H1 (cell line): ENCODE measurements at regions not wholly inside any gene's neighbourhood (a gene's known extent, or its start where the extent isn't known, plus 50 kb on each side); places are given as distances from the start of the nearest gene placed in this dataset.

Source experiments
- CTCF ChIA-PET: fragments of 300-600 bp; sonication (Branson Sonifier 250); formaldehyde crosslinking; loops from one replicate; lab custom pipeline; 2021; ENCODE audit not compliant: partially characterized antibody; lab: Charles Lee
- POLR2A ChIA-PET: fragments of 300-600 bp; sonication (Branson Sonifier 250); formaldehyde crosslinking; loops from one replicate; lab custom pipeline; 2021; ENCODE audit warnings: inconsistent platforms; ENCODE audit not compliant: partially characterized antibody; lab: Charles Lee
- DNase-seq, 2 experiments: peaks; one replicate each; pipeline versions ENCODE4 v3.0.0 to v3.0.0-alpha.2; 2010 to 2022; ENCODE audit warnings: low spot score in 2 of 2, low read depth in 1 of 2, mixed read lengths in 1 of 2
- FAIRE-seq: peaks from 2 replicates; lab custom pipeline; 2011; peaks lifted over from hg19 to GRCh38; lab: Jason Lieb, UNC
- H2AFZ ChIP-seq: 2 replicates; pipeline ENCODE4 v1.8.1; 2012; ENCODE audit warnings: low read length, inconsistent platforms
- H2AK5ac ChIP-seq: 2 replicates; pipeline ENCODE4 v1.6.1; 2013; ENCODE audit warnings: low read depth, low read length
- H2BK120ac ChIP-seq: replicated peaks from 2 replicates; pipeline ENCODE3; 2013; ENCODE audit warnings: low read depth, low read length, inconsistent platforms
- H2BK12ac ChIP-seq: 2 replicates; pipeline ENCODE4 v1.6.1; 2013; ENCODE audit warnings: low read depth, low read length
- H2BK15ac ChIP-seq: 2 replicates; pipeline ENCODE4 v1.6.1; 2013; ENCODE audit warnings: low read length
- H2BK20ac ChIP-seq: 2 replicates; pipeline ENCODE4 v1.6.1; 2013; ENCODE audit warnings: low read length
- H2BK5ac ChIP-seq: 2 replicates; pipeline ENCODE4 v1.6.1; 2013; ENCODE audit warnings: low read depth, low read length
- H3K14ac ChIP-seq: 2 replicates; pipeline ENCODE4 v1.6.1; 2013; ENCODE audit warnings: inconsistent platforms; ENCODE audit not compliant: insufficient read length
- H3K18ac ChIP-seq: 2 replicates; pipeline ENCODE4 v1.6.1; 2013; ENCODE audit warnings: low read length; ENCODE audit errors: extremely low read depth
- H3K23ac ChIP-seq: 2 replicates; pipeline ENCODE4 v1.6.1; 2013; ENCODE audit warnings: inconsistent platforms; ENCODE audit not compliant: insufficient read length
- H3K23me2 ChIP-seq: 2 replicates; pipeline ENCODE4 v1.6.1; 2013; ENCODE audit warnings: low read depth, low read length
- H3K27ac ChIP-seq: 2 replicates; pipeline ENCODE4 v1.6.1; 2011; ENCODE audit warnings: low read depth, low read length, inconsistent platforms
- H3K27me3 ChIP-seq, 4 experiments: replicated peaks in 1 of 4; 1 replicate in 1 of 4; 2 replicates in 3 of 4; pipeline versions ENCODE4 v1.6.1 to v1.8.1; 2011 to 2013; ENCODE audit warnings: low read length in 3 of 4, mild to moderate bottlenecking in 3 of 4, inconsistent platforms in 2 of 4, mixed read lengths in 2 of 4, moderate library complexity in 1 of 4; ENCODE audit not compliant: control insufficient read depth in 3 of 4, insufficient read depth in 3 of 4; ENCODE audit errors: extremely low read depth in 1 of 4
- H3K36me3 ChIP-seq, 4 experiments: 2 replicates each; pipeline versions ENCODE4 v1.6.1 to v1.8.1; 2011 to 2013; ENCODE audit warnings: mild to moderate bottlenecking in 4 of 4, low read length in 3 of 4, moderate library complexity in 2 of 4, control low read depth in 1 of 4, inconsistent platforms in 1 of 4; ENCODE audit not compliant: insufficient read depth in 4 of 4, control insufficient read depth in 2 of 4
- H3K4ac ChIP-seq: replicated peaks from 2 replicates; pipeline ENCODE3; 2013; ENCODE audit warnings: low read length, low read depth, mixed read lengths, inconsistent platforms; ENCODE audit not compliant: insufficient read length
- H3K4me1 ChIP-seq, 4 experiments: replicated peaks in 1 of 4; 1 replicate in 1 of 4; 2 replicates in 3 of 4; pipeline versions ENCODE4 v1.6.1 to v1.8.1; 2011 to 2013; ENCODE audit warnings: low read length in 3 of 4, inconsistent platforms in 2 of 4, mixed read lengths in 1 of 4; ENCODE audit not compliant: insufficient read depth in 4 of 4, control insufficient read depth in 3 of 4
- H3K4me2 ChIP-seq, 2 experiments: 2 replicates each; pipeline versions ENCODE4 v1.6.1 to v1.8.1; 2011 to 2013; ENCODE audit warnings: low read depth in 2 of 2, low read length in 2 of 2, control low read depth in 1 of 2, inconsistent platforms in 1 of 2, mild to moderate bottlenecking in 1 of 2; ENCODE audit not compliant: insufficient read depth in 1 of 2
- H3K4me3 ChIP-seq, 4 experiments: fragments of 200-600, 300-600 bp in 1 of 4; sonication (generic), shearing (Covaris generic), sonication (Bioruptor Twin) in 1 of 4; 2 replicates each; pipeline versions ENCODE4 v1.5.1 to v1.8.1; 2011 to 2016; ENCODE audit warnings: low read length in 4 of 4, low read depth in 3 of 4, control low read depth in 2 of 4, inconsistent platforms in 2 of 4, mild to moderate bottlenecking in 2 of 4, mixed read lengths in 1 of 4, moderate library complexity in 1 of 4; ENCODE audit not compliant: insufficient read depth in 2 of 4; ENCODE audit errors: extremely low read depth in 1 of 4
- H3K56ac ChIP-seq: replicated peaks from 2 replicates; pipeline ENCODE3; 2013; ENCODE audit warnings: low read depth, mild to moderate bottlenecking, mixed read lengths, low read length, inconsistent platforms; ENCODE audit not compliant: insufficient read length
- H3K79me1 ChIP-seq: 2 replicates; pipeline ENCODE4 v1.6.1; 2013; ENCODE audit warnings: low read depth, low read length, control low read depth
- H3K79me2 ChIP-seq, 2 experiments: 2 replicates each; pipeline versions ENCODE4 v1.6.1 to v1.8.1; 2012 to 2013; ENCODE audit warnings: low read length in 2 of 2, mild to moderate bottlenecking in 2 of 2, inconsistent platforms in 1 of 2; ENCODE audit not compliant: insufficient read depth in 2 of 2, control insufficient read depth in 1 of 2
- H3K9ac ChIP-seq, 4 experiments: replicated peaks in 1 of 4; 1 replicate in 1 of 4; 2 replicates in 3 of 4; pipeline versions ENCODE4 v1.6.1 to v1.8.1; 2011 to 2013; ENCODE audit warnings: low read depth in 3 of 4, low read length in 3 of 4, control low read depth in 2 of 4, mild to moderate bottlenecking in 2 of 4, moderate library complexity in 2 of 4, inconsistent platforms in 1 of 4; ENCODE audit errors: extremely low read depth in 1 of 4
- H3K9me3 ChIP-seq, 2 experiments: 2 replicates each; pipeline versions ENCODE4 v1.6.1 to v1.8.1; 2012 to 2013; ENCODE audit warnings: mild to moderate bottlenecking in 2 of 2, moderate library complexity in 2 of 2, control low read depth in 1 of 2, inconsistent platforms in 1 of 2, low read depth in 1 of 2, low read length in 1 of 2, mixed read lengths in 1 of 2; ENCODE audit not compliant: insufficient read depth in 2 of 2
- H4K20me1 ChIP-seq, 2 experiments: replicated peaks in 1 of 2; 2 replicates each; pipeline versions ENCODE3 to v1.8.1; 2011 to 2013; ENCODE audit warnings: inconsistent platforms in 2 of 2, low read length in 2 of 2, mild to moderate bottlenecking in 1 of 2; ENCODE audit not compliant: insufficient read depth in 2 of 2, control insufficient read depth in 1 of 2
- H4K5ac ChIP-seq: 2 replicates; pipeline ENCODE4 v1.6.1; 2013; ENCODE audit warnings: low read length, low read depth, mixed read lengths, inconsistent platforms; ENCODE audit not compliant: insufficient read length
- H4K8ac ChIP-seq: 2 replicates; pipeline ENCODE4 v1.8.0; 2013; ENCODE audit warnings: mild to moderate bottlenecking, moderate library complexity, low read length, inconsistent platforms; ENCODE audit not compliant: insufficient read depth; ENCODE audit errors: extremely low read depth
- H4K91ac ChIP-seq: replicated peaks from 2 replicates; pipeline ENCODE3; 2013; ENCODE audit warnings: low read length, mixed read lengths, inconsistent platforms; ENCODE audit not compliant: insufficient read length
- ASH2L ChIP-seq: fragments of 200-600, 300-600 bp; sonication (generic); IDR thresholded peaks from one replicate; pipeline ENCODE4 v1.7.1; 2017; ENCODE audit warnings: low read length
- CBX8 ChIP-seq: fragments of 300-800, 300-1000 bp; sonication (generic); IDR thresholded peaks from 2 replicates; pipeline ENCODE4 v1.7.1; 2016; ENCODE audit warnings: low read depth, low read length, borderline replicate concordance
- CEBPB ChIP-seq: IDR thresholded peaks from 2 replicates; pipeline ENCODE4 v1.6.1; 2012; ENCODE audit warnings: low read depth, low read length
- CTBP2 ChIP-seq: IDR thresholded peaks from 2 replicates; pipeline ENCODE4 v1.7.0; 2011; ENCODE audit warnings: borderline replicate concordance, mild to moderate bottlenecking, moderate library complexity, mixed read lengths, low read length; ENCODE audit not compliant: insufficient read depth, insufficient read length
- GABPA ChIP-seq: IDR thresholded peaks from 2 replicates; pipeline ENCODE4 v1.6.1; 2011; ENCODE audit warnings: mild to moderate bottlenecking, low read length, moderate library complexity, borderline replicate concordance; ENCODE audit not compliant: insufficient read depth
- NANOG ChIP-seq: IDR thresholded peaks from 2 replicates; pipeline ENCODE4 v1.6.1; 2011; ENCODE audit warnings: low read length, low read depth, mild to moderate bottlenecking, inconsistent platforms; ENCODE audit not compliant: insufficient read depth, poor library complexity, severe bottlenecking
- SIRT6 ChIP-seq: IDR thresholded peaks from one replicate; pipeline ENCODE4 v1.7.1; 2012; ENCODE audit warnings: low read length, inconsistent platforms
- SP2 ChIP-seq: IDR thresholded peaks from 2 replicates; pipeline ENCODE4 v1.6.1; 2012; ENCODE audit warnings: mild to moderate bottlenecking, low read length, inconsistent platforms
- SP4 ChIP-seq: IDR thresholded peaks from 2 replicates; pipeline ENCODE4 v1.6.1; 2012; ENCODE audit warnings: low read length, inconsistent platforms
- TAF7 ChIP-seq: optimal IDR thresholded peaks from 2 replicates; pipeline ENCODE3; 2011; ENCODE audit warnings: low read depth, mild to moderate bottlenecking, inconsistent platforms, low read length, moderate library complexity, borderline replicate concordance
- WGBS, 2 experiments: shearing (Covaris generic) in 1 of 2; methylation state at CpG; one replicate each; pipeline versions ENCODE4 v1.1.6 to v1.1.7; 2013 to 2015; ENCODE audit warnings: low lambda C conversion rate in 2 of 2, mixed read lengths in 2 of 2, inconsistent platforms in 1 of 2, low coverage in 1 of 2, missing lambda C conversion rate in 1 of 2; ENCODE audit not compliant: insufficient replicate concordance in 2 of 2, insufficient coverage in 1 of 2, insufficient read length in 1 of 2; ENCODE audit errors: extremely low coverage in 1 of 2, missing lambda C conversion rate in 1 of 2; 5-methylcytosine and 5-hydroxymethylcytosine counted together
- TF ChIP-seq, protein P1 (sequence below): IDR thresholded peaks from 2 replicates; pipeline ENCODE4 v1.6.1; 2011; ENCODE audit warnings: low read depth, mild to moderate bottlenecking, low read length; ENCODE audit not compliant: insufficient read depth

DNA sequence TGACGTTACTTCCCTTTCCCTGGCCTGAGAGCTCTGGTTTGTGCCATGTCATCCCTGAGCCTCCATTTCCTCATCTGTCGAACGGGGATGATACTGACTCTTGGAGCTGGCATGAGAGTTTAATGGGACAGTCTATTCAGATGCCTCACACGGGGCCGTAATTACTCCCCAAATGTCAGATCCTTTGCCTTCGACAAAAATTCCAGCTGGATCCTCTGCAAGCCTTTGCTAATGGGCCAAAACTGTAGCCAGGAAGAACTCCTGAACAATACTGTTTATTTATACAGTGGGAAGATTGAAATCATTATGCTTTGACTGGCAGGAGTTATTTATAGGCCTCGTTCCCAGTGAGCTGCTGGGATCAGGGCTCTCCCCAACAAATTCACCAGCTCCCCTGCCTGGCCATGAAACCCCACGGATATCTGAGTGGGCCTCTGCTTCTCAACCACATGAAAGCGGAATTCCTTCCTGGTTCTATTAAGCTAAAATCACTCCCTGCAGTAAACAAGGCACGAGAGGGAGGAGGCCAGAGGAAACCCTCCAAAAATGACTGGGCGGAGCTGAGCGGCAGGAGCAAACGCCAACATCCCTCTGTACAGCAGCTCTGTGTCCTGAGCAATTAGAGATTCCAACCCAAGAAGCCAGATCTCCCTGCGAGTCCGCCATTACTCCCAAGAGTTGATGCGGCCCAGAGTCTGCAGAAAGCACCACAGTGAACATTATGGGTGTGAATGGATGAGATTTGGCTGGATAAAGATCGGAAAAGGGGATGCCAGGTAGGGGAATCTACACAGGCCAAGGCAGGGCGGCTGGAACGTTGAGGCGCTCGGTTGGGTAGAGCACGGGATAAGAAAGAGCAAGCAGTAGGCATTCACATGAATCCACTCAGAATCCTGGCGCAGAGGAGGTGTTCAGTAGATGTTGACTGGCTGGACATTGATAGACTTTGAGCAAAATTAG, 326.1 kb downstream of the BCL11B start:
- 87% methylated on average over 23 of the region's 23 CpGs; no CpG with 5 or more reads in 1 of the 2 experiments for WGBS, 2 experiments
- H3K14ac ChIP-seq: no peak overlapping the region
- 0 out of 2 replicates have a peak overlapping the region, but pooled peaks have one; percentile 4 for H3K18ac ChIP-seq
- TF ChIP-seq, protein P1, sequence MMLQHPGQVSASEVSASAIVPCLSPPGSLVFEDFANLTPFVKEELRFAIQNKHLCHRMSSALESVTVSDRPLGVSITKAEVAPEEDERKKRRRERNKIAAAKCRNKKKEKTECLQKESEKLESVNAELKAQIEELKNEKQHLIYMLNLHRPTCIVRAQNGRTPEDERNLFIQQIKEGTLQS: no peak
- TF ChIP-seq SP2 (no peak), CTBP2 (no peak), TAF7 (no peak), SP4 (no peak), CBX8 (no peak), GABPA (no peak), NANOG (no peak), CEBPB (no peak), ASH2L (no peak), SIRT6 (no peak)
- TF ChIP-seq, all 59 proteins: peak for 0
- Histone ChIP-seq H3K9ac (no peak overlapping the region), H3K4me2 (no peak overlapping the region), H3K56ac (no peak overlapping the region), H4K8ac (no peak overlapping the region), H2BK120ac (no peak overlapping the region), H3K27me3 (no peaks in the 10 kb centered on the region; a peak in 1 of 7 replicates), H3K36me3 (no peaks in the 10 kb centered on the region), H2BK12ac (no peak overlapping the region), H3K4ac (no peak overlapping the region), H3K23ac (no peak overlapping the region), H3K27ac (no peak overlapping the region), H3K9me3 (no peaks in the 10 kb centered on the region), H2BK15ac (no peak overlapping the region), H3K79me2 (no peaks in the 10 kb centered on the region), H2BK20ac (no peak overlapping the region), H2BK5ac (no peak overlapping the region), H4K5ac (no peak overlapping the region), H3K4me1 (peaks cover 0 to 3% (median 0%) of the 10 kb centered on the region in 4 experiments; a peak in 2 of 7 replicates), H3K23me2 (no peaks in the 10 kb centered on the region), H2AFZ (peak overlapping the region; percentile 57; the same call in 1 of the 2 replicates), H4K20me1 (no peaks in the 10 kb centered on the region), H2AK5ac (no peak overlapping the region), H4K91ac (no peak overlapping the region), H3K79me1 (no peaks in the 10 kb centered on the region), H3K4me3 (no peak overlapping the region)
- ChIA-PET CTCF (no interaction called here), POLR2A (interaction anchor here (0.9 kb wide), 1 partner anchor 9 kb away, joined by 3 read pairs; no protein-coding TSS in a partner anchor)
- DNase-seq (no peak), FAIRE-seq (no peak)
